HG03175 (cell line): ENCODE measurements at regions not wholly inside any gene's neighbourhood (a gene's known extent, or its start where the extent isn't known, plus 50 kb on each side); places are given as distances from the start of the nearest gene placed in this dataset.
"Not testable (repeated sequence)": the region's sequence is repeated elsewhere in the genome, so short reads cannot be mapped to it uniquely, and the experiment has no call there.

ENCODE experiments used
- ATAC-seq: cut with Tn5 transposase; IDR thresholded peaks from one replicate; pipeline ENCODE4 v1.9.1; 2021; ENCODE audit warnings: mild to moderate bottlenecking, moderate library complexity; ENCODE audit not compliant: unreplicated experiment

GRCh38 chr2:356304-356703 lies 68.4 kb upstream of the ALKAL2 start:
- not testable (repeated sequence) for ATAC-seq

- ATAC-seq = no peak
These were observed 67.9 kb upstream of the ALKAL2 start for GRCh38 chr2:355773-356172.

GRCh38 chr2:352696-353095 lies 64.8 kb upstream of the ALKAL2 start:
- no peak for ATAC-seq

- no peak for ATAC-seq
These were observed 61.5 kb upstream of the ALKAL2 start for GRCh38 chr2:349390-349789.

GRCh38 chr2:348361-348916 lies 60.5 kb upstream of the ALKAL2 start:
- no peak for ATAC-seq

GRCh38 chr2:344811-345210 lies 56.9 kb upstream of the ALKAL2 start:
- ATAC-seq = no peak

GRCh38 chr2:343355-343754 lies 55.5 kb upstream of the ALKAL2 start:
- no peak for ATAC-seq

- no peak for ATAC-seq
These were observed 54.0 kb upstream of the ALKAL2 start for GRCh38 chr2:341912-342311.

GRCh38 chr2:341017-341542 lies 53.2 kb upstream of the ALKAL2 start:
- no peak for ATAC-seq
